ENCODE measurements at regions not wholly inside any gene's neighbourhood (a gene's known extent, or its start where the extent isn't known, plus 50 kb on each side); places are given as distances from the start of the nearest gene placed in this dataset.

GRCh38 chr9:13728917-13729811, 449.7 kb upstream of the MPDZ start:
- TF ChIP-seq POLR2A (IDR thresholded peaks at IDR 0.05) (no peak), CTCF (IDR thresholded peaks at IDR 0.05) (no peak)

Data from thyroid gland (tissue), 4 donors.